ENCODE measurements at regions not wholly inside any gene's neighbourhood (a gene's known extent, or its start where the extent isn't known, plus 50 kb on each side); places are given as distances from the start of the nearest gene placed in this dataset.

GRCh38 chr1:82538876-82539275, 738.1 kb downstream of the ADGRL2 start:
- no peak overlapping the region for H3K27ac ChIP-seq (ENCODE audit: control insufficient read depth, insufficient read depth)
- no peak for FAIRE-seq

More at GRCh38 chr1:82538876-82539275, 738.1 kb downstream of the ADGRL2 start:
- ChIA-PET POLR2A (no interaction called here), RAD21 (ENCODE audit: unreplicated experiment) (no interaction called here), CTCF (no interaction called here), SMC1A (ENCODE audit: uncharacterized antibody, unreplicated experiment) (no interaction called here)
- Histone ChIP-seq H3K79me2 (ENCODE audit: control insufficient read depth, insufficient read depth, low read length) (no peaks in the 10 kb centered on the region), H3K9me3 (replicated peaks; ENCODE audit: control insufficient read depth, insufficient read depth, low read length) (no peaks in the 10 kb centered on the region), H3K4me2 (ENCODE audit: control insufficient read depth, insufficient read depth) (no peak overlapping the region), H3K4me3 (no peak overlapping the region), H3K36me3 (ENCODE audit: control insufficient read depth in 2 of 2, insufficient read depth in 2 of 2, low read length in 1 of 2) (no peaks in the 10 kb centered on the region), H3K27me3 (replicated peaks in 1 of 2; ENCODE audit: control insufficient read depth in 2 of 2, insufficient read depth in 2 of 2, low read length in 1 of 2) (no peaks in the 10 kb centered on the region; a peak in 1 of 4 replicates), H3K4me1 (ENCODE audit: control insufficient read depth, insufficient read depth, low read length) (no peaks in the 10 kb centered on the region), H3K9ac (ENCODE audit: control insufficient read depth, insufficient read depth, low read length) (no peak overlapping the region), H2AFZ (ENCODE audit: control insufficient read depth, low read depth, low read length) (no peak overlapping the region), H4K20me1 (ENCODE audit: control insufficient read depth, insufficient read depth) (no peaks in the 10 kb centered on the region)
- no TSS peak for BruUV-seq (replicated peaks)
- DNase-seq (ENCODE audit: low read depth, low spot score) = no peak
- TF ChIP-seq ZBTB33 (IDR thresholded peaks at IDR 0.05) (no peak), ATF2 (IDR thresholded peaks at IDR 0.05; ENCODE audit: low read length) (no peak), MYB (IDR thresholded peaks at IDR 0.05; ENCODE audit: borderline replicate concordance, low read depth, low read length) (no peak), EED (IDR thresholded peaks at IDR 0.05; ENCODE audit: low read depth) (no peak), NFYA (IDR thresholded peaks at IDR 0.05; ENCODE audit: borderline replicate concordance, low read depth, low read length) (no peak)
- intact Hi-C loops (cut with micrococcal nuclease; ENCODE audit: unreplicated experiment) = no loop called here
- no peak for ATAC-seq
- in situ Hi-C loops (cut with MboI) = no loop called here
